GM23338 (cell line): ENCODE measurements at regions not wholly inside any gene's neighbourhood (a gene's known extent, or its start where the extent isn't known, plus 50 kb on each side); places are given as distances from the start of the nearest gene placed in this dataset.

Source experiments
- EZH2 ChIP-seq: fragments of 200-600 bp; sonication (generic); IDR thresholded peaks from one replicate; pipeline ENCODE4 v1.8.0; 2017; ENCODE audit warnings: antibody characterized with exemption, mild to moderate bottlenecking, low read depth; ENCODE audit not compliant: unreplicated experiment
- EZH2phosphoT487 ChIP-seq: fragments of 200-600 bp; sonication (generic); IDR thresholded peaks from one replicate; pipeline ENCODE4 v1.8.1; 2018; ENCODE audit warnings: antibody characterized with exemption; ENCODE audit not compliant: unreplicated experiment
- POLR2AphosphoS5 ChIP-seq: IDR thresholded peaks from 2 replicates; pipeline ENCODE4 v1.6.1; 2016; ENCODE audit warnings: antibody characterized with exemption, low read depth
- STAT1 ChIP-seq: IDR thresholded peaks from one replicate; pipeline ENCODE4 v1.6.1; 2016; ENCODE audit warnings: antibody characterized with exemption; ENCODE audit not compliant: unreplicated experiment
- TF ChIP-seq, protein P1 (sequence below), 2 experiments: fragments of 200-600 bp in 1 of 2; sonication (generic) in 1 of 2; conservative IDR thresholded peaks; 2 replicates each; pipeline versions ENCODE4 v1.5.1 to v1.6.1; 2016 to 2017; ENCODE audit warnings: antibody characterized with exemption in 2 of 2, low read depth in 2 of 2, mild to moderate bottlenecking in 2 of 2, moderate library complexity in 1 of 2
- TF ChIP-seq, protein P2 (sequence below): IDR thresholded peaks from one replicate; pipeline ENCODE4 v1.6.1; 2018; ENCODE audit warnings: antibody characterized with exemption; ENCODE audit not compliant: unreplicated experiment
- TF ChIP-seq, protein P3 (sequence below): IDR thresholded peaks from 2 replicates; pipeline ENCODE4 v1.6.1; 2016; ENCODE audit warnings: antibody characterized with exemption

DNA sequence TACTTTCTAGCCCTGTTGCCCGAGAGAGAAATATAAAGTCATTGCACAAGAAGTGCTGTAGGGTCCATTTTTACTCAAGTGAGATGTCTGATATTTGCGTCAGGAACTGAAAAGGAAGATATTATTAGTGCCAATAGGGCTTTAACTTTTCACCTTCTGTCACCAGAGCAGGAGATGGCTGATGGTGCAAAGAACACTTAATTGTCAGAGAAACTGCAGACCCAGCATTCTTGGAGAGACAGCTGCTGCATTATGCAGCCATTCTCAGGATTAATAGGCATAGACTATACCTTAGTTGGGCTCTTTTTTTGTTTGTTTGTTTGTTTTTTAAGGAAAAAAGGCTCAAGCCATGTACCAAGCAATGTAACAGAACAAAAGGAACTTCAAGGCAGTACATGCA lies 179.4 kb downstream of the RPS12 start:
- TF ChIP-seq, protein P1, sequence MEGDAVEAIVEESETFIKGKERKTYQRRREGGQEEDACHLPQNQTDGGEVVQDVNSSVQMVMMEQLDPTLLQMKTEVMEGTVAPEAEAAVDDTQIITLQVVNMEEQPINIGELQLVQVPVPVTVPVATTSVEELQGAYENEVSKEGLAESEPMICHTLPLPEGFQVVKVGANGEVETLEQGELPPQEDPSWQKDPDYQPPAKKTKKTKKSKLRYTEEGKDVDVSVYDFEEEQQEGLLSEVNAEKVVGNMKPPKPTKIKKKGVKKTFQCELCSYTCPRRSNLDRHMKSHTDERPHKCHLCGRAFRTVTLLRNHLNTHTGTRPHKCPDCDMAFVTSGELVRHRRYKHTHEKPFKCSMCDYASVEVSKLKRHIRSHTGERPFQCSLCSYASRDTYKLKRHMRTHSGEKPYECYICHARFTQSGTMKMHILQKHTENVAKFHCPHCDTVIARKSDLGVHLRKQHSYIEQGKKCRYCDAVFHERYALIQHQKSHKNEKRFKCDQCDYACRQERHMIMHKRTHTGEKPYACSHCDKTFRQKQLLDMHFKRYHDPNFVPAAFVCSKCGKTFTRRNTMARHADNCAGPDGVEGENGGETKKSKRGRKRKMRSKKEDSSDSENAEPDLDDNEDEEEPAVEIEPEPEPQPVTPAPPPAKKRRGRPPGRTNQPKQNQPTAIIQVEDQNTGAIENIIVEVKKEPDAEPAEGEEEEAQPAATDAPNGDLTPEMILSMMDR (conservative IDR thresholded peaks at IDR 0.05; ENCODE audit: low read depth in 2 of 2) = no peak
- TF ChIP-seq EZH2 = no peak
- TF ChIP-seq, protein P2, sequence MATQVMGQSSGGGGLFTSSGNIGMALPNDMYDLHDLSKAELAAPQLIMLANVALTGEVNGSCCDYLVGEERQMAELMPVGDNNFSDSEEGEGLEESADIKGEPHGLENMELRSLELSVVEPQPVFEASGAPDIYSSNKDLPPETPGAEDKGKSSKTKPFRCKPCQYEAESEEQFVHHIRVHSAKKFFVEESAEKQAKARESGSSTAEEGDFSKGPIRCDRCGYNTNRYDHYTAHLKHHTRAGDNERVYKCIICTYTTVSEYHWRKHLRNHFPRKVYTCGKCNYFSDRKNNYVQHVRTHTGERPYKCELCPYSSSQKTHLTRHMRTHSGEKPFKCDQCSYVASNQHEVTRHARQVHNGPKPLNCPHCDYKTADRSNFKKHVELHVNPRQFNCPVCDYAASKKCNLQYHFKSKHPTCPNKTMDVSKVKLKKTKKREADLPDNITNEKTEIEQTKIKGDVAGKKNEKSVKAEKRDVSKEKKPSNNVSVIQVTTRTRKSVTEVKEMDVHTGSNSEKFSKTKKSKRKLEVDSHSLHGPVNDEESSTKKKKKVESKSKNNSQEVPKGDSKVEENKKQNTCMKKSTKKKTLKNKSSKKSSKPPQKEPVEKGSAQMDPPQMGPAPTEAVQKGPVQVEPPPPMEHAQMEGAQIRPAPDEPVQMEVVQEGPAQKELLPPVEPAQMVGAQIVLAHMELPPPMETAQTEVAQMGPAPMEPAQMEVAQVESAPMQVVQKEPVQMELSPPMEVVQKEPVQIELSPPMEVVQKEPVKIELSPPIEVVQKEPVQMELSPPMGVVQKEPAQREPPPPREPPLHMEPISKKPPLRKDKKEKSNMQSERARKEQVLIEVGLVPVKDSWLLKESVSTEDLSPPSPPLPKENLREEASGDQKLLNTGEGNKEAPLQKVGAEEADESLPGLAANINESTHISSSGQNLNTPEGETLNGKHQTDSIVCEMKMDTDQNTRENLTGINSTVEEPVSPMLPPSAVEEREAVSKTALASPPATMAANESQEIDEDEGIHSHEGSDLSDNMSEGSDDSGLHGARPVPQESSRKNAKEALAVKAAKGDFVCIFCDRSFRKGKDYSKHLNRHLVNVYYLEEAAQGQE = no peak
- TF ChIP-seq POLR2AphosphoS5 = no peak
- no peak for TF ChIP-seq EZH2phosphoT487
- TF ChIP-seq, protein P3, sequence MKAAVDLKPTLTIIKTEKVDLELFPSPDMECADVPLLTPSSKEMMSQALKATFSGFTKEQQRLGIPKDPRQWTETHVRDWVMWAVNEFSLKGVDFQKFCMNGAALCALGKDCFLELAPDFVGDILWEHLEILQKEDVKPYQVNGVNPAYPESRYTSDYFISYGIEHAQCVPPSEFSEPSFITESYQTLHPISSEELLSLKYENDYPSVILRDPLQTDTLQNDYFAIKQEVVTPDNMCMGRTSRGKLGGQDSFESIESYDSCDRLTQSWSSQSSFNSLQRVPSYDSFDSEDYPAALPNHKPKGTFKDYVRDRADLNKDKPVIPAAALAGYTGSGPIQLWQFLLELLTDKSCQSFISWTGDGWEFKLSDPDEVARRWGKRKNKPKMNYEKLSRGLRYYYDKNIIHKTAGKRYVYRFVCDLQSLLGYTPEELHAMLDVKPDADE = no peak
- no peak for TF ChIP-seq STAT1
